C4-2B (cell line): ENCODE measurements at regions not wholly inside any gene's neighbourhood (a gene's known extent, or its start where the extent isn't known, plus 50 kb on each side); places are given as distances from the start of the nearest gene placed in this dataset.

Experiments
- CTCF ChIP-seq: fragments of 450-650 bp; conservative IDR thresholded peaks from 2 replicates; pipeline ENCODE4 v1.5.1; 2017; ENCODE audit warnings: mild to moderate bottlenecking
- ZFX ChIP-seq: fragments of 450-650 bp; IDR thresholded peaks from 2 replicates; pipeline ENCODE4 v1.6.1; 2017

GRCh38 chr3:44042772-44043171 lies 198.9 kb upstream of the TOPAZ1 start:
- TF ChIP-seq CTCF = no peak
- no peak for TF ChIP-seq ZFX
